Psoas muscle (tissue), 7 donors: ENCODE measurements at regions not wholly inside any gene's neighbourhood (a gene's known extent, or its start where the extent isn't known, plus 50 kb on each side); places are given as distances from the start of the nearest gene placed in this dataset.
"Not testable (repeated sequence)": the region's sequence is repeated elsewhere in the genome, so short reads cannot be mapped to it uniquely, and the experiment has no call there.

Experiments
- ATAC-seq, 4 donors: fragments of 200-7000 bp; cut with Tn5 transposase; one replicate each; pipeline ENCODE4 v1.9.1; 2020; ENCODE audit warnings: moderate library complexity in 3 of 4, mild to moderate bottlenecking in 2 of 4
- DNase-seq, 2 donors: peaks; one replicate each; pipeline ENCODE4 v3.0.0-alpha.2; 2020
- H3K27ac ChIP-seq: fragments of 200-600 bp; one replicate; pipeline ENCODE4 v1.8.0; 2022
- H3K27me3 ChIP-seq, 3 donors: fragments of 200-600 bp in 1 of 3; one replicate each; pipeline versions ENCODE4 v1.6.1 to v1.8.0; 2013 to 2022; ENCODE audit warnings: low read length in 2 of 3, mild to moderate bottlenecking in 2 of 3, moderate library complexity in 1 of 3; ENCODE audit not compliant: insufficient read depth in 3 of 3
- H3K36me3 ChIP-seq, 2 donors: fragments of 200-600 bp in 1 of 2; one replicate each; pipeline versions ENCODE4 v1.6.1 to v1.8.0; 2013 to 2022; ENCODE audit warnings: low read depth in 1 of 2, mild to moderate bottlenecking in 1 of 2, moderate library complexity in 1 of 2; ENCODE audit not compliant: insufficient read depth in 1 of 2
- H3K4me1 ChIP-seq: fragments of 200-600 bp; one replicate; pipeline ENCODE4 v1.8.0; 2022
- H3K4me3 ChIP-seq: fragments of 200-600 bp; one replicate; pipeline ENCODE4 v1.8.0; 2022; ENCODE audit warnings: mild to moderate bottlenecking
- H3K9me3 ChIP-seq: fragments of 200-600 bp; one replicate; pipeline ENCODE4 v1.8.0; 2022
- WGBS, 3 donors: extraction: QIAGEN DNeasy Blood & Tissue Kit; methylation state at CpG; one replicate each; pipeline versions ENCODE4 v1.1.6 to v1.1.7; 2013; 5-methylcytosine and 5-hydroxymethylcytosine counted together
- intact Hi-C, 2 donors: fragments of 100-400 bp; cut with DNase I; formaldehyde crosslinking; loops; one replicate each; pipeline versions ENCODE4 v1.11.0 to v1.14.2; 2022
- TF ChIP-seq, protein P1 (sequence below): fragments of 200-600 bp; IDR thresholded peaks from one replicate; pipeline ENCODE4 v1.8.0; 2022; ENCODE audit warnings: antibody characterized with exemption
- donor health status: healthy with polysubstance abuse.
- donor health status: DM: no; HTN: no; CAD: no; lungs with moderate emphysema.
- donor health status: Bipolar disorder and iron deficiency.
- donor health status: healthy.
- donor health status: DM: yes; HTN: yes; CAD: no.
- donor health status: DM: no; HTN: no; CAD: no.
- donor health status: DM: yes; HTN: yes; CAD: no.

DNA sequence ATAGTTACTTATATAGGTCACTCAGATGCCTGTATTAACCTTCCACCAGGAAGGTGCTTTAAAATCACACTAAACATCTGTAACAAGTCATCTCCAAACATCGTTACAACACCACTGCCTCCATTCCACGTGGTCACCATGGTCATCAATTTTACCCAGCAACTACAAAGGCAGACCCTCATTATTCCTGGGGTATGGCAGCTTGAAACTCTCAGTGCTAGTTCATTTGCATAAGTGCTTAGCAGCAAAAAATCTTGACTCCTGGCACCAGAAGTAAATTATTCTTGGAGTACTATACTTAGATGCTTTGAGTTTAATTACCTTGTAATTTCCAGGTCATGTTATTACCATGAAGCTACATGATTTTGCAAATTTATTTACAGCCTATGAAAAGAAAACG, 250.6 kb downstream of the KBTBD8 start:
- Histone ChIP-seq H3K4me1 (no peaks in the 10 kb centered on the region), H3K27me3 (no peaks in the 10 kb centered on the region), H3K9me3 (no peaks in the 10 kb centered on the region), H3K4me3 (no peak overlapping the region), H3K27ac (no peak overlapping the region), H3K36me3 (no peaks in the 10 kb centered on the region)
- no peak for DNase-seq
- no peak for ATAC-seq
- intact Hi-C loops = no loop called here
- TF ChIP-seq, protein P1, sequence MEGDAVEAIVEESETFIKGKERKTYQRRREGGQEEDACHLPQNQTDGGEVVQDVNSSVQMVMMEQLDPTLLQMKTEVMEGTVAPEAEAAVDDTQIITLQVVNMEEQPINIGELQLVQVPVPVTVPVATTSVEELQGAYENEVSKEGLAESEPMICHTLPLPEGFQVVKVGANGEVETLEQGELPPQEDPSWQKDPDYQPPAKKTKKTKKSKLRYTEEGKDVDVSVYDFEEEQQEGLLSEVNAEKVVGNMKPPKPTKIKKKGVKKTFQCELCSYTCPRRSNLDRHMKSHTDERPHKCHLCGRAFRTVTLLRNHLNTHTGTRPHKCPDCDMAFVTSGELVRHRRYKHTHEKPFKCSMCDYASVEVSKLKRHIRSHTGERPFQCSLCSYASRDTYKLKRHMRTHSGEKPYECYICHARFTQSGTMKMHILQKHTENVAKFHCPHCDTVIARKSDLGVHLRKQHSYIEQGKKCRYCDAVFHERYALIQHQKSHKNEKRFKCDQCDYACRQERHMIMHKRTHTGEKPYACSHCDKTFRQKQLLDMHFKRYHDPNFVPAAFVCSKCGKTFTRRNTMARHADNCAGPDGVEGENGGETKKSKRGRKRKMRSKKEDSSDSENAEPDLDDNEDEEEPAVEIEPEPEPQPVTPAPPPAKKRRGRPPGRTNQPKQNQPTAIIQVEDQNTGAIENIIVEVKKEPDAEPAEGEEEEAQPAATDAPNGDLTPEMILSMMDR = no peak
- 39 to 48% (median 47%) methylated on average over 3 of the region's 3 CpGs for WGBS, 3 donors

DNA sequence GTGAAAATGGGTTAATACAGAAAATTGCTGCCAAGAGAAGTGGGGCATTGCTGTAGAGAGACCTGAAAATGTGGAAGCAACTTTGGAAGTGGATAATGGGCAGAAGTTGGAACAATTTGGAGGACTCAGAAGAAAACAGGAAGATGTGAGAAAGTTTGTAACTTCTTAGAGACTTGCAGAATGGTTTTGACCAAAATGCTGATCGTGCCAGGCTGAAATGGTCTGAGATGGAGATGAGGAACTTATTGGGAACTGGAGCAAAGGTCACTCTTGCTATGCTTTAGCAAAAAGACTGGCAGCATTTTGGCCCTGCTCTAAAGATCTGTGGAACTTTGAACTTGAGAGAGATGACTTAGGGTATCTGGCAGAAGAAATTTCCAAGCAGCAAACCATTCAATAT, 254.8 kb downstream of the KBTBD8 start:
- H3K4me3 ChIP-seq, H3K27me3 ChIP-seq, H3K27ac ChIP-seq, H3K36me3 ChIP-seq, intact Hi-C loops, H3K4me1 ChIP-seq, ATAC-seq, H3K9me3 ChIP-seq, DNase-seq: not testable (repeated sequence)
- WGBS, 3 donors = 65 to 72% (median 70%) methylated on average over 1 of the region's 1 CpG

DNA sequence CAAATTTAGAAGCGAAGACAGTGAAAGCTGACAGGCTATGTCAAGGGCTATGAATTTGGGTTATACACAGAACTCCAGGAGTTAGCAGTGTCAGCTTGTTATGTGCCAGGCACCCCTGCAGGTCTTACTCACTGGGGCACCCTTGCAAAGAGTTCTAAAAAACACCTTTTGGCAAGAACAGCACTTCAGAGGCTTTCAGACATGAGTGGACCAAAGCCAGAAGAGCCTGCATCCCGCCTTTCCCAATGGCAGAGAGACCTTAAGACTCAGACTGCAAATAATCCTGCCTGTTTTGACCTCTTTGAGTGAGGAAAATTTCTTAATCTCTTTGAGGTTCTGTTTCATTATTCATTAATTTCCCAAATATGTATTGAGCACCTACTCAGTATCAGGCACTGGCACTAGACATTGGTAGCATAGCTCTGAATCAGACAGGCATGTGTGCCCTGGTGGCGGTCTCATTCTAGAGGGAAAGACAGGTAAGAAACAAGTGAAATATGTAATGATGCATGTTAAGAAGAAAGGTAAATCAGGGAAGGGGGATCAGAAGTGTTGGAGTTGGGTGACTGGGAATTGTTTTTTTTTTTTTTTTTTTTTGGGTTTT, 280.0 kb downstream of the KBTBD8 start:
- Histone ChIP-seq H3K4me3 (no peak overlapping the region), H3K27ac (no peak overlapping the region), H3K4me1 (no peaks in the 10 kb centered on the region), H3K9me3 (no peaks in the 10 kb centered on the region), H3K27me3 (no peaks in the 10 kb centered on the region), H3K36me3 (no peaks in the 10 kb centered on the region)
- TF ChIP-seq, protein P1 = no peak
- intact Hi-C loops = no loop called here
- DNase-seq (no peak), ATAC-seq (no peak)
- WGBS, 3 donors = 83 to 85% (median 84%) methylated on average over 3 of the region's 3 CpGs

DNA sequence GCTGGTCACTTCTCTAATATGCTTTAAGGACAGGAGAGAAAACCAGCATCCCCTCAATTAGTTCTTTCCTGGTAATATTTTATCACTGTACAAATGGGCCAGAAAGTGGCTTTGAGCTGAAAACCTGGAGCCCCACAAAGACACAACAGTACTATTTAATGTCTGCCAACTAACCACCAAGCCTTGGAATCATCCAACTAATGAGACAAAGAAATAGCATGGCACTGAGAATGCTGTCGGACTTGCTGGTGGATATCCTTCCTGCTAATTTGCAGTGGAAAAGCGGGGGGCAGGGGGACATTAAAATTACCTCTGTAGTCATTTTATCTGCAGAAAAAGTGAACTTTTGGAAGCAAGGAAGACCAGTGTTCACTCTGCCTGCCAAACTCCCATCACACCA, 288.5 kb downstream of the KBTBD8 start:
- WGBS, 3 donors = 69 to 89% (median 75%) methylated on average over 2 of the region's 2 CpGs
- no peak for DNase-seq
- no peak for ATAC-seq

DNA sequence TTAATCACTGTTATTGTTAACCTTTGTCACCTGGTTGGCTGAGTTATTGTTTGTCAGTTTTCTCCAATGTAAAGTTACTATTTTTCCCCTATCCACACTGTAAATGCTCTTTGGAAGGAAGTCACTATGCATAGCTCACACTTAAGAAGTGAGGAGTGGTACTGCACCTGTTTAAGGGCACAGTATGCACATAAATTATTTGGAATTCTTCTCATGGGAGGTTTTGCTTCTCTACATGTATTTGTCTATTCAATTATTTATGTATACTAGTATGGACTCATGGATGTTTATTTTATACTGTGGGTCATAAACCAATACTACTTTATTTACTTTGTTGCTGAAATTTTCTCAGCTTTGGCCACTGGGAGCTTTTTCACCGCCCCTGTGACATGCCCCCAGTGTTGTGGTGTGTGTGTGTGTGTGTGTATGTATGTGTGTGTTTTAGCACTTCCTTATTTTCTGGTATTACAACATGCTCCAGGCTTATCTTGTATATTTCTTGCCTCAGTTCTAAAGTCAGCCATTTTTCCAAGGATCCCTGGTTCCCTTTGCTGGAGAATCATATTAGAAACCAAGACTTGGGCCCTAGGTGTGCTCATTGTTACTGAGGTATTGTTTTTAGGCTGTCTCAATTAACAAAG, 290.5 kb downstream of the KBTBD8 start:
- 68 to 78% (median 72%) methylated on average over 1 of the region's 1 CpG for WGBS, 3 donors
- intact Hi-C loops = no loop called here
- no peaks in the 10 kb centered on the region for H3K36me3 ChIP-seq

More for the DNA sequence above, 288.5 kb downstream of the KBTBD8 start:
- H3K27me3 ChIP-seq = no peaks in the 10 kb centered on the region
- intact Hi-C loops = no loop called here
- TF ChIP-seq, protein P1 = no peak
- H3K27ac ChIP-seq = no peak overlapping the region
- H3K9me3 ChIP-seq = no peaks in the 10 kb centered on the region
- peaks cover 5% of the 10 kb centered on the region for H3K4me1 ChIP-seq
- H3K4me3 ChIP-seq = no peak overlapping the region
- H3K36me3 ChIP-seq = no peaks in the 10 kb centered on the region

More for the DNA sequence above, 290.5 kb downstream of the KBTBD8 start:
- Histone ChIP-seq H3K4me1 (peaks cover 5% of the 10 kb centered on the region), H3K9me3 (no peaks in the 10 kb centered on the region), H3K27ac (no peak overlapping the region), H3K4me3 (no peak overlapping the region), H3K27me3 (no peaks in the 10 kb centered on the region)
- ATAC-seq = no peak
- DNase-seq = no peak
- TF ChIP-seq, protein P1 = no peak
